NCI-H1436 treated with DMSO at 0.1 percent for 48 hours (cell line): ENCODE measurements at regions not wholly inside any gene's neighbourhood (a gene's known extent, or its start where the extent isn't known, plus 50 kb on each side); places are given as distances from the start of the nearest gene placed in this dataset.

ENCODE experiments used
- DNase-seq: peaks from one replicate; lab custom pipeline; 2025; lab: John Stamatoyannopoulos, UW

DNA sequence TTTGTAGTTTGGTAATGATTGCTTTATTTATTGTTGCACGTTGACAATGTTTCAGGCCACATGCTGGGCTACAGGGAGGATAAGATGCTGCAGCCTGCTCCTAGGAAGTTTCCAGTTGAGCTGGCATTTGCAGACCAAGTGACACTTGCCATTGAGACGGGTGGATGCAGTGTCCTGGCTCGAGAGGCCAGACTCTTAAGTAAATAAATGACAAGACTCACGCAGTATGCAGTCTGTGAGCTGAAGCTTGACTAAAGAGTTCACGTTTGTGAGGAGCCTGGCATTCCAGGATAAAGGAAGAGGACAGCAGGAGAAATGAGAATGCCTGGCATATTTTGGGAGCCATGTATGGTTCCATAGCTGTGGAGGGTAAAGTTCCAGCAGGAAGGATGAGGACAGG is 105.8 kb downstream of the BAMBI start:
- no peak for DNase-seq

GRCh38 chr10:28785018-28785417 is 107.7 kb downstream of the BAMBI start:
- DNase-seq: no peak

GRCh38 chr10:28788252-28788651 is 110.9 kb downstream of the BAMBI start:
- no peak for DNase-seq

DNA sequence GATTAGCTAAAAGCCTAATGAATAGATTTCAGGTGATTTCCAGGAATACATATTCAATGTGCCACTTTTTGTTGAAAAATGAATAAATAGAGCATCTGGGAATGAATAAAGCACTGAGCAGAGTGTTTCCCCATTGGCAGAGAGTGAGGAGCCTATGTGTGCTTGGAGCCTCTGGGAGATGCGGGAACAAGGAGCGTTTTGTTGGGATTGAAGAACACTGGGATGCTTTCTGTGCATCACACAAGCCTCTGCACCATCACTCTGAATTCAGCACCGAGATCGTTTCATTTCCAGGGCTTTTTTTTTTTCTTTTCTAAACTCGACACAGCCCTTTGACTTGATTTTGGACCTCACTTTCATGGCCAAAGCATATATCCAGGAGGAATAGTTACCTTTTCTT is 111.4 kb downstream of the BAMBI start:
- DNase-seq: no peak

- DNase-seq: no peak
Measured at GRCh38 chr10:28790146-28790545, 112.8 kb downstream of the BAMBI start.

DNA sequence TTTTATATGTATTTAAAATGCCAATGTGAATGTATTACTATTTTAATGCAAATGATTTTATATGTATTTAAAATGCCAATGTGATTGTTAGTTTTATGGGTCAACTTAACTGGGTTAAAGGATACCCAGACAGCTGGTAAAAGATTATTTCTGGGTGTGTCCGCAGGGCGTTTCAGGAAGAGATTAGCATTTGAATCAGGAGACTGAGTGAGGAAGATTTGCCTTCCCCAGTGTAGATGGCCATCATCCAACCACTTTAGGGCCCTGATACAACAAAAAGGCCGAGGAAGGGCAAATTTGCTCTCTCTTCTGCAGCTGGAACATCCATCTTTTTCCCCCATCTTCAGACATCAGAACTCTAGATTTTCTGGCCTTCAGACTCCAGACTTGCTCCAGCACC is 116.2 kb downstream of the BAMBI start:
- DNase-seq: no peak

GRCh38 chr10:28794986-28795385 is 117.7 kb downstream of the BAMBI start:
- DNase-seq: no peak

DNA sequence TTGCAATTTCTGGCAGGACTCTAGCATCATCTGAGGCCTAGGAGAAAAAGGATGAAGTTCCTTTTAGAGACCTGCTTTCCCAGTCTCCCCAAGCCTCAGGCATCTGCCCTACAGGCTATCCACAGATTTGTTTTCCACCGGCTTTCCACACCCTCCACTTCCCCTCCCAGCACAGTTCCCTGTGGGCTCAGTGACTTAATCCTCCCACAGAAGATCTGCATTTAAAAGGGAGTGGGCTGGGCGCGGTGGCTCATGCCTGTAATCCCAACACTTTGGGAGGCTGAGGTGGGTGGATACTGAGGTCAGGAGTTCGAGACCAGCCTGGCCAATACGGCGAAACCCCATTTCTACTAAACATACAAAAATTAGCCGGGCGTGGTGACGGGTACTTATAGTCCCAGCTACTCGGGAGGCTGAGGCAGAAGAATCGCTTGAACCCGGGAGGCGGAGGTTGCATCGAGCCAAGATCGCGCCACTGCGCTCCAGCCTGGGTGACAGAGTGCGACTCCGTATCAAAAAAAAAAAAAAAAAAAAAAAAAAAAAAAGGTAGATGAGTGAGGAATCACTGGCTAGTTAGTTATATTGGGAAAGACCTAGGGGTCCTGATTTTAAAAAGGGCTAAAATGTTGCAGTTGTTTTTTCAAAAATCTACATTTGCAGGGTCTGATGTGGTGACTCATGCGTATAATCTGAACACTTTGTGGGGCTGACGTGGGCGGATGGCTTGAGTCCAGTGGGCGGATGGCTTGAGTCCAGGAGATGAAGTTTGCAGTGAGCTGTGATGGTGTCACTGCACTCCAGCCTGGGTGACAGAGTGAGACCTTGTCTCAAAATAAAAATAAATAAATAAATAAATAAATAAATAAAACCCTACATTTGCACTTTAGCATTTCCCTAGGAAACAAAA is 119.5 kb downstream of the BAMBI start:
- no peak for DNase-seq

GRCh38 chr10:28797904-28798371 is 120.6 kb downstream of the BAMBI start:
- DNase-seq: no peak

- DNase-seq: no peak
Measured at GRCh38 chr10:28798428-28798955, 121.2 kb downstream of the BAMBI start.

- DNase-seq: no peak
Measured at GRCh38 chr10:28798964-28799363, 121.6 kb downstream of the BAMBI start.

- DNase-seq: no peak
Measured at GRCh38 chr10:28800144-28800543, 122.8 kb downstream of the BAMBI start.

DNA sequence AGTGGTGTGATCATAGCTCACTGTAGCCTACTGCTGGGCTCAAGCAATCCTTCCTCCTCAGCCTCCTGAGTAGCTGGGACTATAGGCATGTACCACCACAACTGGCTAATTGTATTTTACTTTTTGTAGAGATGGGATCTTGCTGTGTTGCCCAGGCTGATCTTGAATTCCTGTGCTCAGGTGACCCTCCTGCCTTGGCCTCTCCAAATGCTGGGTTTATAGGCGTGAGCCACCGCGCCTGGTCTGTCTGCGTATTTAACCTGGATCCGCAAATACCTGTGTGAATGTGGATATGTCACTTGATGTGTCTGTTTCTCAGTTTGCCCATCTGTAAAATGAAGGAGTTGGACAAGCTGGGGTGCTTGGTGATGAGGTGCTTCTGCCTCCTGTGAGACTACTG is 123.9 kb downstream of the BAMBI start:
- no peak for DNase-seq

DNA sequence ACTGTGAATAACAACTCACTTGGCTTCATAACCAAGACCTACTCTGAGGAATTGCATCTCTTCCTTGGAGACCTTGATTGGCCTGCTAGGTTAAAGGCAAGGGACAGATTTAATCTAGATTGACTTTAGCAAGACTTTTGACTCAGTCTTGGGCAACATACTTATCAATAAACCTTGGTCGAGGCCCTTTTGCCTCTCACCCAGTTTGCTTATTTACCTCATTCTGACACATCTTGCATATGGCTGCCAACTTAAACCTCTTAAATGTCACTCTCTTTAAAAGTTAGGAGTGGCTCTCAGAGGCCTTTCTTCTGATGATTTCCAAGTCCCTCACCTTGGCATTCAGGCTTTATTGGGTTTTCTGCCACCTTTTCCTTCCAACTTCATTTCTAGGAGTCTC is 124.5 kb downstream of the BAMBI start:
- no peak for DNase-seq

GRCh38 chr10:28805390-28805789 is 128.1 kb downstream of the BAMBI start:
- no peak for DNase-seq

GRCh38 chr10:28806488-28806941 is 129.2 kb downstream of the BAMBI start:
- DNase-seq: no peak

DNA sequence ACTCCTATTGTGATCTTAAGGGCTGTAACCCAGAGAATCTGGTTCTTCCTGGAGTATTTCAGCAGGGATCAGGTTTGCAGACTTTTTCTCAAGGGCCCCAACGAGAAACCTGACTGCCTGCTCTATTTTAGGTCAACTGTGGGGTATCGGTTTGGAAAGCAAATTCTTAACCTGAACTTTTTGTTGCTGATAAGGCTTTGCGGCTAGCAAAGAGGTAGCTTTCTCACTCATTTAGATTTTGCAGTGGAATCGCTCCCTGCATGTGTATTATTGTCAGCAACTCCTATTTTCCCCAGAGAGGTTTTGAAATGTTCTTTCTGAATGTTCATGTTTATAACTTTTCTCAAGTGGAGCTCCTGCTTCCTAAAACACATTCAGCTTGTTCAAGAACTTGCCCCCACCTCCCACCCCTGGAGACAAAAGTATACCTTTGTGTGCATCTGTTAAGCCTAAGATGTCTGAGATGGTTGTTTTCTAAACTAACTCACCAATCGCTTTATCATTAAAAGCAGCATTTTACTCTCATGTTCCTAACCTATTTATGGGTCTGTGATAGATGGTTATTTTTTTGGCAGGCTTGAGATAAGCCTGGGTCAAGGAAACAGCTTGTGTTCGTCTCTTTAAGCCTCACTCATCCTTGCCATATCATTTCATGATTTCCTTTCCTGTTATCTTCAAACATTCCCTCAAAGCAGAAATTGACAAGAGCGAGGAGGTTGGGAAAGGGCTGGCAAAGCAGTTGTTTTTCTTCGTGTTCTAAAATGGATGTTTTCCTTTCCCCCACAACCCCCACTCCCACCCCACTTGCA is 129.8 kb downstream of the BAMBI start:
- DNase-seq: no peak

DNA sequence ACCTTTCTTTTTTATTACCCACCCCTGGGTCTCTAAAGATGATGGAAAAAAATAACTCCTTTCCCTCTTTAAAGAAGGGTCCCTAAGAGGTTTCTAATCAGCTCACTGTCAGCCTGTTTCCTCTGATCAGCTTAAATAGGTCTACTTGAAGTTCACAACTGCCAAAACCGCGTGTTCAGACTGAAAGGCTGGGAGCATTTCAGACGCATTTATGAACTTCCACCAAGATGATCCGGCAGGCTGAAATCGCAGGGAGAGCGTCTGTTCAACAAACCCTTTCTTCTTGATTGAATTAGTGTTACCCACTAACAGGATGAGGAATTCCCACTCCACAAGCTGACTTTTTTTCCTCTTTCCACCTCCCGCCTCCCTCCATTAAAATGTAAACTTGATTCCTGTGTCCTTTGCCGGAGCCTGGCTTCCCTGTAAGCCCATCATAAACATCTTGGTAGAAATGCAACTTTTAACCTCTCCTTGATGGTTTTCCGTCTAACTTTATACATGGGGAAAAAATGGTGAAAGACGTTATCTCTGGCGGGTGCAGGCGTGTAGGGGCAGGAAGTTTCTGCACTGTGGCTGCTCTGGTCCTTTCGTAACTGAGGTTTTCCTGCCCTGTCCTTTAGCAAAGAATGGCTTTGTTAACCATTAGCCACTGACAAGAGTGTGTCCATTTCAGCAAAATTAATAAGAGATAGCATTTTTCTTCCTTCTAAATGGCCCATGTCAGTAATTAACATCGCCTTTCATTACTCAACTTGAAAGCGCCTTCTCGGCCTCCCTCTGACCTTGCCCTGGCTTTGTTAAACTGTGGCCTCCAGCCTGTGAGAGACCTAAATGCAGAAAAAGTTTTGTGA is 130.7 kb downstream of the BAMBI start:
- DNase-seq: no peak

GRCh38 chr10:28808693-28809092 is 131.4 kb downstream of the BAMBI start:
- DNase-seq: no peak

GRCh38 chr10:28810057-28810870 is 132.9 kb downstream of the BAMBI start:
- DNase-seq: no peak
